ENCODE measurements at regions not wholly inside any gene's neighbourhood (a gene's known extent, or its start where the extent isn't known, plus 50 kb on each side); places are given as distances from the start of the nearest gene placed in this dataset.

DNA sequence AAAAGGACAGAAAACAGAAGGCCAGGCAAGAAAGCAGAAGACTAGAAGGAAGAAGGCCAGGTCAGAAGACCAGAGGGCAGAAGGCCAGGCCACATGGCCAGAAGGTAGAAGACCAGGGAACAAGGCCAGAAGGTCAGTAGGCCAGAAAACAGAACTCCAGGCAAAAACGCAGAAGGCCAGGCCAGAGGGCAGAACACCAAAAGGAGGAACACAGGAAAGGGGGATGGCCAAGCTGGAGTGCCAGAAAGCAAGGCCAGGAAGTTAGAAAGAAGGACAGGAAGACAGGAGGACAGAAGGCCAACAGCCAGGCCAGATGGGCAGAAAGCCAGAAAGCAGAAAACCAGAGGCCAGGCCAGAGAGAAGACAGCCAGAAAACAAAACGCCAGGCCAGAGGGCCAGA, 185.4 kb downstream of the TUBA3C start:
- H3K27ac ChIP-seq (ENCODE audit: low read depth, low read length), result no peak overlapping the region
- no peaks in the 10 kb centered on the region for H3K27me3 Mint-ChIP-seq (ENCODE audit: insufficient read depth)
- 5 to 22% methylated on average over 2 of the region's 2 CpGs for WGBS, 2 experiments (ENCODE audit: insufficient coverage in 1 of 2, insufficient read length in 1 of 2)
- no peaks in the 10 kb centered on the region for H3K36me3 ChIP-seq (ENCODE audit: control insufficient read depth, insufficient read depth, low read length)
- peaks cover 77% of the 10 kb centered on the region for H3K9me3 ChIP-seq (ENCODE audit: control insufficient read depth, low read length)
- no peak overlapping the region for H3K27ac Mint-ChIP-seq
- H3K4me1 ChIP-seq (ENCODE audit: control insufficient read depth, insufficient read depth, low read length), result no peaks in the 10 kb centered on the region
- DNase-seq, result no peak
- H3K27me3 ChIP-seq (ENCODE audit: control insufficient read depth, insufficient read depth, low read length, poor library complexity, severe bottlenecking), result no peaks in the 10 kb centered on the region
- no peak overlapping the region for H3K4me3 Mint-ChIP-seq
- no peaks in the 10 kb centered on the region for H3K4me1 Mint-ChIP-seq
- H3K36me3 Mint-ChIP-seq (ENCODE audit: low read depth), result no peaks in the 10 kb centered on the region
- H3K4me3 ChIP-seq (ENCODE audit: low read length), result no peak overlapping the region
- H3K9me3 Mint-ChIP-seq, result peaks cover 99% of the 10 kb centered on the region
- TF ChIP-seq, protein P1, sequence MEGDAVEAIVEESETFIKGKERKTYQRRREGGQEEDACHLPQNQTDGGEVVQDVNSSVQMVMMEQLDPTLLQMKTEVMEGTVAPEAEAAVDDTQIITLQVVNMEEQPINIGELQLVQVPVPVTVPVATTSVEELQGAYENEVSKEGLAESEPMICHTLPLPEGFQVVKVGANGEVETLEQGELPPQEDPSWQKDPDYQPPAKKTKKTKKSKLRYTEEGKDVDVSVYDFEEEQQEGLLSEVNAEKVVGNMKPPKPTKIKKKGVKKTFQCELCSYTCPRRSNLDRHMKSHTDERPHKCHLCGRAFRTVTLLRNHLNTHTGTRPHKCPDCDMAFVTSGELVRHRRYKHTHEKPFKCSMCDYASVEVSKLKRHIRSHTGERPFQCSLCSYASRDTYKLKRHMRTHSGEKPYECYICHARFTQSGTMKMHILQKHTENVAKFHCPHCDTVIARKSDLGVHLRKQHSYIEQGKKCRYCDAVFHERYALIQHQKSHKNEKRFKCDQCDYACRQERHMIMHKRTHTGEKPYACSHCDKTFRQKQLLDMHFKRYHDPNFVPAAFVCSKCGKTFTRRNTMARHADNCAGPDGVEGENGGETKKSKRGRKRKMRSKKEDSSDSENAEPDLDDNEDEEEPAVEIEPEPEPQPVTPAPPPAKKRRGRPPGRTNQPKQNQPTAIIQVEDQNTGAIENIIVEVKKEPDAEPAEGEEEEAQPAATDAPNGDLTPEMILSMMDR (conservative IDR thresholded peaks at IDR 0.05), result no peak
- H3K9ac ChIP-seq (ENCODE audit: extremely low read depth, low read length, poor library complexity, severe bottlenecking), result no peak overlapping the region

DNA sequence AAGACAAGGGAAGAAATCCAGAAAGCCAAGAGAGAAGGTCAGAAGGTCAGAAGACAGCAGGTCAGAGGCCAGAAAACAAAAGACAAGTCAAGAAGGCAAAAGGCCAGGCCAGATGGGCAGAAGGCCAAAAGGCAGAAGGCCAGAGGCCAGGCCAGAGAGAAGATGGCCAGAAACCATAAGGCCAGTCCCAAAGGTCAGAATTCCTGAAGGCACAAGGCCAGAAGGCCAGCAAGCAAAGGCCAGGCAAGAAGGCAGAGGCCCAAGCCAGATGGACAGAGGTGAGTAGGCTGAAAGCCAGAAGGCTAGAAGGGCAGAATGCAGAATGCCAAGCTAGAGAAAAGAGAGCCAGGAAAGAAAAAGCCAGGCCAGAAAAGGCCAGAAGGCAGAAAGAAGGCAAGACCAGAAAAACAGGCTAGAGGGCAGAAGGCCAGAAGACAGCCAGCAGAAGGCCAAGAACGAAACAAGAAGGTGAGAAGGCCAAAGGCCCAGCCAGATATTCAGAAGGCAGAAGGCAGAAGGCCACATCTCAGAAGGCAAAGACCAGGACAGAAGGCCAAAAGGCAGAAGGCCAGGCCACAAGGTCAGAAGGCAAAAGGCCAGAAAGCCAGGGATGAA, 186.3 kb downstream of the TUBA3C start:
- Mint-ChIP-seq H3K4me3 (no peak overlapping the region), H3K9me3 (peaks cover 98% of the 10 kb centered on the region), H3K4me1 (no peaks in the 10 kb centered on the region), H3K27ac (no peak overlapping the region), H3K36me3 (ENCODE audit: low read depth) (no peaks in the 10 kb centered on the region), H3K27me3 (ENCODE audit: insufficient read depth) (no peaks in the 10 kb centered on the region)
- DNase-seq, result no peak
- Histone ChIP-seq H3K36me3 (ENCODE audit: control insufficient read depth, insufficient read depth, low read length) (no peaks in the 10 kb centered on the region), H3K27ac (ENCODE audit: low read depth, low read length) (no peak overlapping the region), H3K4me3 (ENCODE audit: low read length) (no peak overlapping the region), H3K4me1 (ENCODE audit: control insufficient read depth, insufficient read depth, low read length) (no peaks in the 10 kb centered on the region), H3K9ac (ENCODE audit: extremely low read depth, low read length, poor library complexity, severe bottlenecking) (no peak overlapping the region), H3K9me3 (ENCODE audit: control insufficient read depth, low read length) (peaks cover 84% of the 10 kb centered on the region), H3K27me3 (ENCODE audit: control insufficient read depth, insufficient read depth, low read length, poor library complexity, severe bottlenecking) (no peaks in the 10 kb centered on the region)
- WGBS, 2 experiments (ENCODE audit: insufficient coverage in 1 of 2, insufficient read length in 1 of 2), result 50 to 66% methylated on average over 1 of the region's 1 CpG
- TF ChIP-seq, protein P1 (conservative IDR thresholded peaks at IDR 0.05), result no peak

DNA sequence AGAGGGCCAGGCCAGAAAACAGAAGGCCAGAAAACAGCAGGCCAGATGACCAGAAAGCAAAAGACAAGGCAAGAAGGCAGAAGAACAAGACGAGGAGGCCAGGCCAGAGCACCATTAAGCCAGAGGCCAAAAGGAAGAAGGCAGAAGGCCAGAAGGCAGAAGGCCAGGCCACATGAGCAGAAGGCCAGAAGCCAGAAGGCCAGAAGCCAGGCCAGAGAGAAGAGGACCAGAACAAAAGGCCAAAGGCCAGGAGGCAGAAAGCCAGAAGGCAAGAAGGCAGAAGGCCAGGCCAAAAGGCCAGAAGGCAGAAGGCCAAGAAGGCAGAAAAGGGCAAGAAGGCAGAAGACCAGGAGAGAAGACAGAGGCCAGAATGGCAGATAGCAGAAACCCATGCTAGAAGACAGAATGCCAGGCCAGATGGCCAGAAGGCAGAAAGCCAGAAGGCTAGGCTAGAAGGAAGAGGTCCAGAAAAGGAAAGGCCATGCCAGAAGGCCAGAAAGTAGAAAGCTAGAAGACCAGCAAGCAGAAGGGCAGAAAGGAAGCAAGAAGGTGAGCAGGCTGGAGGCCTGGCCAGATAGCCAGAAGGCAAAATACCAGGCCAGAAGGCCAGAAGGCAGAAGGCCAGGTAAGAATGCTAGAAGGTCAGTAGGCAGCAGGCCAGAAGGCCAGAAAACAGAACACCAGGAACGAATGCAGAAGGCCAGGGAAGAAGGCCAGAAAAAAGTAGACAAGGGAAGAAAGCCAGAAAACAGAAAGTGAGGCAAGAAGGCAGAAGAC, 187.6 kb downstream of the TUBA3C start:
- H3K9me3 Mint-ChIP-seq, result peaks cover 98% of the 10 kb centered on the region
- DNase-seq, result no peak
- TF ChIP-seq, protein P1 (conservative IDR thresholded peaks at IDR 0.05), result no peak
- WGBS, 2 experiments (ENCODE audit: insufficient coverage in 1 of 2, insufficient read length in 1 of 2), result 54 to 72% methylated on average over 2 of the region's 2 CpGs
- H3K4me3 ChIP-seq (ENCODE audit: low read length), result no peak overlapping the region
- H3K27ac Mint-ChIP-seq, result no peak overlapping the region
- H3K9ac ChIP-seq (ENCODE audit: extremely low read depth, low read length, poor library complexity, severe bottlenecking), result no peak overlapping the region
- H3K27ac ChIP-seq (ENCODE audit: low read depth, low read length), result no peak overlapping the region
- no peaks in the 10 kb centered on the region for H3K36me3 ChIP-seq (ENCODE audit: control insufficient read depth, insufficient read depth, low read length)
- H3K4me1 ChIP-seq (ENCODE audit: control insufficient read depth, insufficient read depth, low read length), result no peaks in the 10 kb centered on the region
- no peaks in the 10 kb centered on the region for H3K36me3 Mint-ChIP-seq (ENCODE audit: low read depth)
- peaks cover 80% of the 10 kb centered on the region for H3K9me3 ChIP-seq (ENCODE audit: control insufficient read depth, low read length)
- H3K4me3 Mint-ChIP-seq, result no peak overlapping the region
- no peaks in the 10 kb centered on the region for H3K27me3 Mint-ChIP-seq (ENCODE audit: insufficient read depth)
- no peaks in the 10 kb centered on the region for H3K27me3 ChIP-seq (ENCODE audit: control insufficient read depth, insufficient read depth, low read length, poor library complexity, severe bottlenecking)
- no peaks in the 10 kb centered on the region for H3K4me1 Mint-ChIP-seq
